C4-2B (cell line): ENCODE measurements at regions not wholly inside any gene's neighbourhood (a gene's known extent, or its start where the extent isn't known, plus 50 kb on each side); places are given as distances from the start of the nearest gene placed in this dataset.

Experiments used
- ZFX ChIP-seq: fragments of 450-650 bp; IDR thresholded peaks from 2 replicates; pipeline ENCODE4 v1.6.1; 2017
- TF ChIP-seq, protein P1 (sequence below): fragments of 450-650 bp; conservative IDR thresholded peaks from 2 replicates; pipeline ENCODE4 v1.5.1; 2017; ENCODE audit warnings: mild to moderate bottlenecking

DNA sequence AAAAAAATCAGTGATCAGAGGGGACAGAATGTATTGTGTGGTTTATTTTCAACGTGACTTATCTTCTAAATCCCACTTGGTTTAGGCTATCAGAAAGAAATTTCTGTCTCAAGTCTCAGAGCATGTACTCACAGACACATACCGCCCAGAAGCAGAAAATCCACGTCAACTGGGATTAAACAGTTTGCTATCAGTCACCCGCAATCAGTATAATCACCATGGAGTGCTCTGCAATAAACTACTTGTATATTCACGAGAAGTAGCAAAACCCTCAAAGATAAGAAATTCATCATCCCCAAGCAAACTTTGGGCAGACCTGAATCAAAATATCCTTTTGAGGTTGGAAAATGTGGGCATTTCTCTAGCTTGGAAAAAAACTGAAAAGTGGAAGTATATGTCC, 259.1 kb downstream of the FGFR2 start:
- TF ChIP-seq, protein P1, sequence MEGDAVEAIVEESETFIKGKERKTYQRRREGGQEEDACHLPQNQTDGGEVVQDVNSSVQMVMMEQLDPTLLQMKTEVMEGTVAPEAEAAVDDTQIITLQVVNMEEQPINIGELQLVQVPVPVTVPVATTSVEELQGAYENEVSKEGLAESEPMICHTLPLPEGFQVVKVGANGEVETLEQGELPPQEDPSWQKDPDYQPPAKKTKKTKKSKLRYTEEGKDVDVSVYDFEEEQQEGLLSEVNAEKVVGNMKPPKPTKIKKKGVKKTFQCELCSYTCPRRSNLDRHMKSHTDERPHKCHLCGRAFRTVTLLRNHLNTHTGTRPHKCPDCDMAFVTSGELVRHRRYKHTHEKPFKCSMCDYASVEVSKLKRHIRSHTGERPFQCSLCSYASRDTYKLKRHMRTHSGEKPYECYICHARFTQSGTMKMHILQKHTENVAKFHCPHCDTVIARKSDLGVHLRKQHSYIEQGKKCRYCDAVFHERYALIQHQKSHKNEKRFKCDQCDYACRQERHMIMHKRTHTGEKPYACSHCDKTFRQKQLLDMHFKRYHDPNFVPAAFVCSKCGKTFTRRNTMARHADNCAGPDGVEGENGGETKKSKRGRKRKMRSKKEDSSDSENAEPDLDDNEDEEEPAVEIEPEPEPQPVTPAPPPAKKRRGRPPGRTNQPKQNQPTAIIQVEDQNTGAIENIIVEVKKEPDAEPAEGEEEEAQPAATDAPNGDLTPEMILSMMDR: no peak
- TF ChIP-seq ZFX: no peak
